WTC11 (cell line): ENCODE measurements at regions not wholly inside any gene's neighbourhood (a gene's known extent, or its start where the extent isn't known, plus 50 kb on each side); places are given as distances from the start of the nearest gene placed in this dataset.

Experiments
- FOXJ3 ChIP-seq: sonication (generic); formaldehyde crosslinking; IDR thresholded peaks from 2 replicates; pipeline ENCODE4 v1.9.0; 2021; ENCODE audit warnings: missing genetic modification reagents, mild to moderate bottlenecking, borderline replicate concordance
- TCF7 ChIP-seq: sonication (generic); formaldehyde crosslinking; IDR thresholded peaks from 2 replicates; pipeline ENCODE4 v1.8.0; 2022; ENCODE audit warnings: mild to moderate bottlenecking, low read depth, missing genetic modification reagents, moderate library complexity
- TEAD1 ChIP-seq: sonication (generic); formaldehyde crosslinking; IDR thresholded peaks from 2 replicates; pipeline ENCODE4 v1.8.0; 2022; ENCODE audit warnings: mild to moderate bottlenecking, missing genetic modification reagents
- TF ChIP-seq, protein P1 (sequence below): fragments of 200-600 bp; IDR thresholded peaks from 2 replicates; pipeline ENCODE4 v1.8.0; 2022; ENCODE audit warnings: antibody characterized with exemption
- TF ChIP-seq, protein P2 (sequence below): sonication (generic); formaldehyde crosslinking; IDR thresholded peaks from 2 replicates; pipeline ENCODE4 v1.8.1; 2023; ENCODE audit warnings: mild to moderate bottlenecking, missing genetic modification reagents, moderate library complexity
- TF ChIP-seq, protein P3 (sequence below): sonication (generic); formaldehyde crosslinking; IDR thresholded peaks from 2 replicates; pipeline ENCODE4 v1.8.0; 2022; ENCODE audit warnings: mild to moderate bottlenecking, missing genetic modification reagents
- TF ChIP-seq, protein P4 (sequence below): fragments of 250-450 bp; sonication (Bioruptor Pico); IDR thresholded peaks from 2 replicates; pipeline ENCODE4 v1.9.0; 2021; ENCODE audit warnings: mild to moderate bottlenecking, borderline replicate concordance
- TF ChIP-seq, protein P5 (sequence below): sonication (generic); formaldehyde crosslinking; IDR thresholded peaks from 2 replicates; pipeline ENCODE4 v1.8.1; 2022; ENCODE audit warnings: missing genetic modification reagents, borderline replicate concordance
- TF ChIP-seq, protein P6 (sequence below): sonication (generic); formaldehyde crosslinking; IDR thresholded peaks from 2 replicates; pipeline ENCODE4 v1.8.0; 2022; ENCODE audit warnings: mild to moderate bottlenecking, missing genetic modification reagents
- TF ChIP-seq, protein P7 (sequence below): fragments of 250-450 bp; sonication (Bioruptor Pico); IDR thresholded peaks from 2 replicates; pipeline ENCODE4 v2.1.2; 2022; ENCODE audit warnings: mild to moderate bottlenecking, moderate library complexity
- TF ChIP-seq, protein P8 (sequence below): sonication (generic); formaldehyde crosslinking; IDR thresholded peaks from 2 replicates; pipeline ENCODE4 v1.8.1; 2023; ENCODE audit warnings: mild to moderate bottlenecking, moderate library complexity, missing genetic modification reagents

DNA sequence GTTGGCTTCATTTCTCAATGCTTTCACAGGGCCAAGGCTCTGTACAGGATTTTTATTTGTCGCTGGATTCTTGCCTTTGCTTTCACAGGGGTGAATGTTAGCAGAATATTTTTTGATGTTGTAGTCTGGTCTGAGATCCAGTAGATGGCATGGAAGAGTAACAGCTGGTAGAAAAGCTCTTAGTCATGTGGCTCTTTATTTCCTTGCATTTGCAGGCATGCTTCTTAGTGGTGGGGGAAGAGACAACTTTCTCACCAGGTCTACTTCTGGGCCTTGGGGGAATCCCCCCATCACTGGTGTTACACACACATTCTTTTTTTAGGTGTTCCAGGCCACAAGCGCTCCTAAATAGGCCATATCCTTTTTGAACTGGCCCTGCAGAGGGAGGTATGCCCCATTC is 58.2 kb upstream of the DKK2 start:
- TF ChIP-seq, protein P1, sequence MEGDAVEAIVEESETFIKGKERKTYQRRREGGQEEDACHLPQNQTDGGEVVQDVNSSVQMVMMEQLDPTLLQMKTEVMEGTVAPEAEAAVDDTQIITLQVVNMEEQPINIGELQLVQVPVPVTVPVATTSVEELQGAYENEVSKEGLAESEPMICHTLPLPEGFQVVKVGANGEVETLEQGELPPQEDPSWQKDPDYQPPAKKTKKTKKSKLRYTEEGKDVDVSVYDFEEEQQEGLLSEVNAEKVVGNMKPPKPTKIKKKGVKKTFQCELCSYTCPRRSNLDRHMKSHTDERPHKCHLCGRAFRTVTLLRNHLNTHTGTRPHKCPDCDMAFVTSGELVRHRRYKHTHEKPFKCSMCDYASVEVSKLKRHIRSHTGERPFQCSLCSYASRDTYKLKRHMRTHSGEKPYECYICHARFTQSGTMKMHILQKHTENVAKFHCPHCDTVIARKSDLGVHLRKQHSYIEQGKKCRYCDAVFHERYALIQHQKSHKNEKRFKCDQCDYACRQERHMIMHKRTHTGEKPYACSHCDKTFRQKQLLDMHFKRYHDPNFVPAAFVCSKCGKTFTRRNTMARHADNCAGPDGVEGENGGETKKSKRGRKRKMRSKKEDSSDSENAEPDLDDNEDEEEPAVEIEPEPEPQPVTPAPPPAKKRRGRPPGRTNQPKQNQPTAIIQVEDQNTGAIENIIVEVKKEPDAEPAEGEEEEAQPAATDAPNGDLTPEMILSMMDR, result no peak
- TF ChIP-seq, protein P2, sequence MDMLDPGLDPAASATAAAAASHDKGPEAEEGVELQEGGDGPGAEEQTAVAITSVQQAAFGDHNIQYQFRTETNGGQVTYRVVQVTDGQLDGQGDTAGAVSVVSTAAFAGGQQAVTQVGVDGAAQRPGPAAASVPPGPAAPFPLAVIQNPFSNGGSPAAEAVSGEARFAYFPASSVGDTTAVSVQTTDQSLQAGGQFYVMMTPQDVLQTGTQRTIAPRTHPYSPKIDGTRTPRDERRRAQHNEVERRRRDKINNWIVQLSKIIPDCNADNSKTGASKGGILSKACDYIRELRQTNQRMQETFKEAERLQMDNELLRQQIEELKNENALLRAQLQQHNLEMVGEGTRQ (CRISPR knock-in tag), result peak; percentile 60
- TF ChIP-seq, protein P3, sequence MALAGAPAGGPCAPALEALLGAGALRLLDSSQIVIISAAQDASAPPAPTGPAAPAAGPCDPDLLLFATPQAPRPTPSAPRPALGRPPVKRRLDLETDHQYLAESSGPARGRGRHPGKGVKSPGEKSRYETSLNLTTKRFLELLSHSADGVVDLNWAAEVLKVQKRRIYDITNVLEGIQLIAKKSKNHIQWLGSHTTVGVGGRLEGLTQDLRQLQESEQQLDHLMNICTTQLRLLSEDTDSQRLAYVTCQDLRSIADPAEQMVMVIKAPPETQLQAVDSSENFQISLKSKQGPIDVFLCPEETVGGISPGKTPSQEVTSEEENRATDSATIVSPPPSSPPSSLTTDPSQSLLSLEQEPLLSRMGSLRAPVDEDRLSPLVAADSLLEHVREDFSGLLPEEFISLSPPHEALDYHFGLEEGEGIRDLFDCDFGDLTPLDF (CRISPR knock-in tag), result no peak
- TF ChIP-seq, protein P4, sequence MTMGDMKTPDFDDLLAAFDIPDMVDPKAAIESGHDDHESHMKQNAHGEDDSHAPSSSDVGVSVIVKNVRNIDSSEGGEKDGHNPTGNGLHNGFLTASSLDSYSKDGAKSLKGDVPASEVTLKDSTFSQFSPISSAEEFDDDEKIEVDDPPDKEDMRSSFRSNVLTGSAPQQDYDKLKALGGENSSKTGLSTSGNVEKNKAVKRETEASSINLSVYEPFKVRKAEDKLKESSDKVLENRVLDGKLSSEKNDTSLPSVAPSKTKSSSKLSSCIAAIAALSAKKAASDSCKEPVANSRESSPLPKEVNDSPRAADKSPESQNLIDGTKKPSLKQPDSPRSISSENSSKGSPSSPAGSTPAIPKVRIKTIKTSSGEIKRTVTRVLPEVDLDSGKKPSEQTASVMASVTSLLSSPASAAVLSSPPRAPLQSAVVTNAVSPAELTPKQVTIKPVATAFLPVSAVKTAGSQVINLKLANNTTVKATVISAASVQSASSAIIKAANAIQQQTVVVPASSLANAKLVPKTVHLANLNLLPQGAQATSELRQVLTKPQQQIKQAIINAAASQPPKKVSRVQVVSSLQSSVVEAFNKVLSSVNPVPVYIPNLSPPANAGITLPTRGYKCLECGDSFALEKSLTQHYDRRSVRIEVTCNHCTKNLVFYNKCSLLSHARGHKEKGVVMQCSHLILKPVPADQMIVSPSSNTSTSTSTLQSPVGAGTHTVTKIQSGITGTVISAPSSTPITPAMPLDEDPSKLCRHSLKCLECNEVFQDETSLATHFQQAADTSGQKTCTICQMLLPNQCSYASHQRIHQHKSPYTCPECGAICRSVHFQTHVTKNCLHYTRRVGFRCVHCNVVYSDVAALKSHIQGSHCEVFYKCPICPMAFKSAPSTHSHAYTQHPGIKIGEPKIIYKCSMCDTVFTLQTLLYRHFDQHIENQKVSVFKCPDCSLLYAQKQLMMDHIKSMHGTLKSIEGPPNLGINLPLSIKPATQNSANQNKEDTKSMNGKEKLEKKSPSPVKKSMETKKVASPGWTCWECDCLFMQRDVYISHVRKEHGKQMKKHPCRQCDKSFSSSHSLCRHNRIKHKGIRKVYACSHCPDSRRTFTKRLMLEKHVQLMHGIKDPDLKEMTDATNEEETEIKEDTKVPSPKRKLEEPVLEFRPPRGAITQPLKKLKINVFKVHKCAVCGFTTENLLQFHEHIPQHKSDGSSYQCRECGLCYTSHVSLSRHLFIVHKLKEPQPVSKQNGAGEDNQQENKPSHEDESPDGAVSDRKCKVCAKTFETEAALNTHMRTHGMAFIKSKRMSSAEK (CRISPR knock-in tag), result no peak
- TF ChIP-seq, protein P5, sequence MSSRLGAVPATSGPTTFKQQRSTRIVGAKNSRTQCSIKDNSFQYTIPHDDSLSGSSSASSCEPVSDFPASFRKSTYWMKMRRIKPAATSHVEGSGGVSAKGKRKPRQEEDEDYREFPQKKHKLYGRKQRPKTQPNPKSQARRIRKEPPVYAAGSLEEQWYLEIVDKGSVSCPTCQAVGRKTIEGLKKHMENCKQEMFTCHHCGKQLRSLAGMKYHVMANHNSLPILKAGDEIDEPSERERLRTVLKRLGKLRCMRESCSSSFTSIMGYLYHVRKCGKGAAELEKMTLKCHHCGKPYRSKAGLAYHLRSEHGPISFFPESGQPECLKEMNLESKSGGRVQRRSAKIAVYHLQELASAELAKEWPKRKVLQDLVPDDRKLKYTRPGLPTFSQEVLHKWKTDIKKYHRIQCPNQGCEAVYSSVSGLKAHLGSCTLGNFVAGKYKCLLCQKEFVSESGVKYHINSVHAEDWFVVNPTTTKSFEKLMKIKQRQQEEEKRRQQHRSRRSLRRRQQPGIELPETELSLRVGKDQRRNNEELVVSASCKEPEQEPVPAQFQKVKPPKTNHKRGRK (CRISPR knock-in tag), result no peak
- TF ChIP-seq, protein P6, sequence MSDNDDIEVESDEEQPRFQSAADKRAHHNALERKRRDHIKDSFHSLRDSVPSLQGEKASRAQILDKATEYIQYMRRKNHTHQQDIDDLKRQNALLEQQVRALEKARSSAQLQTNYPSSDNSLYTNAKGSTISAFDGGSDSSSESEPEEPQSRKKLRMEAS (CRISPR knock-in tag), result no peak; the same call in 1 of the 2 replicates
- TF ChIP-seq, protein P7, sequence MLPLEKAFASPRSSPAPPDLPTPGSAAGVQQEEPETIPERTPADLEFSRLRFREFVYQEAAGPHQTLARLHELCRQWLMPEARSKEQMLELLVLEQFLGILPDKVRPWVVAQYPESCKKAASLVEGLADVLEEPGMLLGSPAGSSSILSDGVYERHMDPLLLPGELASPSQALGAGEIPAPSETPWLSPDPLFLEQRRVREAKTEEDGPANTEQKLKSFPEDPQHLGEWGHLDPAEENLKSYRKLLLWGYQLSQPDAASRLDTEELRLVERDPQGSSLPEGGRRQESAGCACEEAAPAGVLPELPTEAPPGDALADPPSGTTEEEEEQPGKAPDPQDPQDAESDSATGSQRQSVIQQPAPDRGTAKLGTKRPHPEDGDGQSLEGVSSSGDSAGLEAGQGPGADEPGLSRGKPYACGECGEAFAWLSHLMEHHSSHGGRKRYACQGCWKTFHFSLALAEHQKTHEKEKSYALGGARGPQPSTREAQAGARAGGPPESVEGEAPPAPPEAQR (CRISPR knock-in tag), result no peak
- TF ChIP-seq TEAD1 (CRISPR knock-in tag) (no peak), FOXJ3 (CRISPR knock-in tag) (no peak), TCF7 (no peak)
- TF ChIP-seq, protein P8, sequence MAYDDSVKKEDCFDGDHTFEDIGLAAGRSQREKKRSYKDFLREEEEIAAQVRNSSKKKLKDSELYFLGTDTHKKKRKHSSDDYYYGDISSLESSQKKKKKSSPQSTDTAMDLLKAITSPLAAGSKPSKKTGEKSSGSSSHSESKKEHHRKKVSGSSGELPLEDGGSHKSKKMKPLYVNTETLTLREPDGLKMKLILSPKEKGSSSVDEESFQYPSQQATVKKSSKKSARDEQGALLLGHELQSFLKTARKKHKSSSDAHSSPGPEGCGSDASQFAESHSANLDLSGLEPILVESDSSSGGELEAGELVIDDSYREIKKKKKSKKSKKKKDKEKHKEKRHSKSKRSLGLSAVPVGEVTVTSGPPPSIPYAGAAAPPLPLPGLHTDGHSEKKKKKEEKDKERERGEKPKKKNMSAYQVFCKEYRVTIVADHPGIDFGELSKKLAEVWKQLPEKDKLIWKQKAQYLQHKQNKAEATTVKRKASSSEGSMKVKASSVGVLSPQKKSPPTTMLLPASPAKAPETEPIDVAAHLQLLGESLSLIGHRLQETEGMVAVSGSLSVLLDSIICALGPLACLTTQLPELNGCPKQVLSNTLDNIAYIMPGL, result no peak
